OCI-LY1 (cell line): ENCODE measurements at regions not wholly inside any gene's neighbourhood (a gene's known extent, or its start where the extent isn't known, plus 50 kb on each side); places are given as distances from the start of the nearest gene placed in this dataset.
"Not testable (repeated sequence)": the region's sequence is repeated elsewhere in the genome, so short reads cannot be mapped to it uniquely, and the experiment has no call there.

Experiments used
- CTCF ChIP-seq: fragments of 200-600 bp; sonication (generic), shearing (Covaris generic); IDR thresholded peaks from 2 replicates; pipeline ENCODE4 v1.5.1; 2017; ENCODE audit warnings: mild to moderate bottlenecking, antibody characterized with exemption, low read length, moderate library complexity, mixed read lengths
- EZH2 ChIP-seq: fragments of 200-600 bp; sonication (generic), shearing (Covaris generic); IDR thresholded peaks from 2 replicates; pipeline ENCODE4 v1.8.0; 2017; ENCODE audit warnings: borderline replicate concordance, mixed run types, mild to moderate bottlenecking, antibody characterized with exemption, low read length, moderate library complexity, mixed read lengths

GRCh38 chr14:43370565-43370896 is 1136.6 kb downstream of the FSCB start:
- TF ChIP-seq CTCF, EZH2: not testable (repeated sequence)
